ENCODE measurements at regions not wholly inside any gene's neighbourhood (a gene's known extent, or its start where the extent isn't known, plus 50 kb on each side); places are given as distances from the start of the nearest gene placed in this dataset.
"Not testable (repeated sequence)": the region's sequence is repeated elsewhere in the genome, so short reads cannot be mapped to it uniquely, and the experiment has no call there.

- no peak for DNase-seq
Measured at GRCh38 chr2:75986617-75987016, 275.9 kb upstream of the GCFC2 start.

- no peak for DNase-seq
Measured at GRCh38 chr2:75982719-75983118, 272.0 kb upstream of the GCFC2 start.

DNA sequence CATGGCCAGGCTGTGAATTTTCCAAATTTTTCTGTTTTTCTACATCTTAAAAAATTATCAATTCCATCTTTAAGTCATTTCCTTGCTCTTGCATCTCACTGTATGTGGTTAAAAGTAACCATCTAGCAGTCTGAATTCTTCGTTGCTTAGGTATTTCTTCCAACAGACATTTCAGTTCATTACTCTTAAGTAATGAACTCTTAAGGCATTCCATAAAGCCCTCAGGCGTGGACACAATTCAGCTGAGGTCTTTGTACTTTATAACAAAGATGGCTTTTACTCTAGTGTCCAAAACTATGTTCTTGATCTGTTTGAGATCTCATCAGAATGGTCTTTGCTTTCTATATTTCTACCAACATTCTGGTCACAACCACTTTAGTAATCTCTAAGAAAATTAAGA lies 253.9 kb upstream of the GCFC2 start:
- no peak for DNase-seq

DNA sequence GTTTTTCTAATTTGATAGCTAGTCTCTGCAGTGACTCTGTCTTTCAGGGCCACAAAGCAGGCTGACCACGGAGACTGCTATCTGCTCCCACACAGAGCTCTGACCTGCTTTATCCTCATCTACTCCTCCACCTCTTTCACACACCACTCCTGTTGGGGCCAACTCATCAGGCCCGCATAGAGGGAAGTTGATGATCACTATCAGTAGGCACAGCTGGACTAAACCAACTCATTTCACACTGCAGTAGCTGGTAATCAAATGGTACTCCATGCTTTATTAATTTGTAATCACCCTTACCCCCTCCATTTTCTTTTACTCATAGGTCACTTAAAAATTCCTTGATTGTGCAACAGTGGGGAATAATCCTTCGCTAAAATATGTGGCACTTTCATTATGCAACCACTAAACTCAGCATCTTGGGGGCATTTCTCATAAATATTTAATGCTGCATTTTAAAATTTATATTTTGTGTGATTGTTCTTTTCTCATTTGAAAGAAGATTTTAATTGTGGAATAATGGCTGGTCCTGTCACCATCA lies 249.8 kb upstream of the GCFC2 start:
- DNase-seq, result no peak

DNA sequence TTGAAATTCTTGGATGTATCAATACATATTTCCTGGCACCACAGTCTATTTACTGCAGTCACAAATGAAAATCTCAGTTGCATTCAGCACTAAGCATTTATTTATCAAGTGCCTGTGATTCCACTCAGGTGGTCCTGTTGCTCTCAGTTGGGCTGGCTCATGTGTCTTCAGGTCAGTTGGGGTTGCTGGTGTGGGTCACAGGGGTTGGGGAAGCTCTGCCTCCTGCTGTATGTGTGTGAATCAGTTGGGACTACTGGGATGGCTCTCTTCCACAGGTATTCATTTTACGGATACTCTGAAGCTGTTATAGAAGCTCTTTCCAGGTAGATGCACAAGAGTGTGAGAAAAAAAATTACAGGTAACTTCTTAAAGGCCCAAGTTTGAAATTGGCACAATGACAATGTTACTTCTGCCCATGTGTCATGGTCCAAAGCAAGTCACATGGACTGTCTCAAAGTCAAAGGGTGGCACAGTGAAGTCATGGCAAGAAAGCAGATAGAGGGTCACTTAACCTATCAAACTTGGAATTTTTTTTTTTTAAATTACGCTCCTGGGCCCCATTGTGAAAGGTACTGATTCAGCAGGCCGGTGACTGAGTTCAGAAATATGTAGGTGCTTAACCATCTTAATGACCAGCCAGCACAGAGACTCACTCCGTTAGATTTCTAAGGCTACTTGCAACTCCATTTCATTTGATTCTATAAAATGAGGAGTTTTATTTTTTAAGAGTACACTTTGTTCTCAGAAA lies 249.2 kb upstream of the GCFC2 start:
- no peak for DNase-seq

DNA sequence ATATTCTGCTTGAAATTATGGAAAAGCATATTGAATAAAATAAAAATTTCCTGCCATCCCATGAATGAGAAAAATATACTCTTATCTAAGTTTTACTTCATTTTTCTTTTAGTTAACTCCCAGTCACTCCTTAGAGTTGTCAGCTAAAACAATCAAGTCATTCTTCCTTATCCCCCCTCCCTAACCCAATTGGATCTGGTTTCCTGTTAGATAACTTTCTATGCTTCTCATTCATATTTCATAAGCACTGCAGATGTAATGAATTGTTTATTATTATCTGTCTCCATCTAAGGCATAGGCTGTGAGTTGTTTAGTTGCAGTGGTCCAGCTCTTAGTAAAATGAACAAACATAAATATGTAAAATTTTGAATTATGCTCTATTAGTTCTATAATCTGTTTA lies 244.0 kb upstream of the GCFC2 start:
- no peak for DNase-seq

GRCh38 chr2:75952173-75952572 lies 241.5 kb upstream of the GCFC2 start:
- no peak for DNase-seq

DNA sequence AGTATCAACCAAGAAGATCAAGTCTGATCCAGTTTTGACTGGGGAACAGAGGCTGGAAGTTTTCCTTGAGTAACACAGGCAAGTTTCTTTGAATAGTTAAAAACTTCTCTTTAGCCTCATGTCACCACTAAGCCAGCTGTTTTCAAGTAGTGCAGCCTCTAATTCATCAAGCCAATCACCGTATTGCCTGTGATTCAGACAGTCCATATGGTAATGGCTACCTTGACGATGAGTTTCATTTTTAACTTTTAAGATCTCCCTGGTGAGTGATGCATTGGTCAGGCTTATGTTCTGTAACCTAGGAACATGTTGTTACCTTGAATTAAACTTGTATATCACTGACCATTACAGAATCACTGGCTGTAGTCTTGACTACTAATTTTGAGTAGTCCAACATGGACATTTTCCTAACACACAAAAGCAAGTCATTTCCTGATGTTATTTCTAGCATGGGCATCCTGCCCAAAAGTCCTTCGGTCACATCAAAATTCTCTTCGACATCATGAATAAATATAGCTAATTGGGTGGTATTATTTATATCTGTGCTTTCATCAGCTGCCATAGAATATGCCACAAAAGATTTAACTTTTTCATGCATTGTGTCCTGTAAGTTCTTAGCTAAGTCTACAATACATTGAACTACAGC lies 238.8 kb upstream of the GCFC2 start:
- DNase-seq, result no peak

DNA sequence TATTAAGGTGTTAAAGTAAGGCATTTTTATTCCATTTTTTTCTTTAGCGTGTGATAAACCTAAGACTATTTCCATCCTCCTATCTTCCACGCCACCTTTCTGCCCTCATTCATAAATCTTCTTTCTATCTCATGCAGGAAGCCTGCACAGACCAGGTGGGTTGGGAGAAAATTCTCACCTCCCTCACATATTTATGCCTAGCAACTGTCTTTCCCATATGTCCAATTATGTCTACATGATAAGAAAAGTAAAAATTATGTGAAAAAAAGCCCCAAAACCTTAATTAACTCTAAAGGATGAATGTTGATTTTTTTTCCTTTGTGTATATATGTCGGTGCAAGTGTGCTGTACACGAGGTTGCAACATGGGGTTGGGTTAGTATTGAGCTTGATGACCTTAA lies 225.6 kb upstream of the GCFC2 start:
- DNase-seq, result no peak

GRCh38 chr2:75932996-75933395 lies 222.3 kb upstream of the GCFC2 start:
- DNase-seq, result no peak

GRCh38 chr2:75928093-75928492 lies 217.4 kb upstream of the GCFC2 start:
- no peak for DNase-seq

DNA sequence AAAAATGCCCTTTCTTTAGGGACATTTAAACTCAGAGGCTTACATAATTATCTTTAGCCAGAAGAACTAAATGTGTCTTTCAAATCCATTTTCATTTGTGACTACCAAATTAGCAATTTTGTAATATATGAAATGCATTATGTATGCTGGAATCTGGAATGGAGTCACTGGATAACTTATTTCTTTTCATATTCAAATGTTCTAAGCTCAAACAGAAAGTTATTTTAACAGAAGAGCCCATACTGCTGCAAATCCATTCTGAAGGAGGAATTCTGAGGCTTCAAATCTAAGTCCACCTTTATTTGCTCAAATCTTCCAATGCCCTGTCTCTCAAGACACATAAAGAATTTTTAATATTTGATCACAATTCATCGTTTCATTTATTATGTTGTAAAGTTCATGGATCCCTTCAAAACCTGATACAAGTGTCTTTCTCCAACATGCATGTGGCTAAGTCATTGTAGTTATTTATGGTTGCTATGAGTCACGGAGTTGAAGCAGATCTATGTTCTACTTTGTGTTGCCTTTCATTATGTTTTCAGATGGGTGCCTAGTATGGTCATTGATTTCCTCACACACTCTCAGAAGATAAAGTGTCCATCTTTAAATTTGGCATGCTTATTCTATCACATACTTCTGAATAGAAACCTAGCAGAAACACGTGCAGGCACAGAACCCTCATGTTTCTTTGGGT lies 214.8 kb upstream of the GCFC2 start:
- DNase-seq, result no peak

DNA sequence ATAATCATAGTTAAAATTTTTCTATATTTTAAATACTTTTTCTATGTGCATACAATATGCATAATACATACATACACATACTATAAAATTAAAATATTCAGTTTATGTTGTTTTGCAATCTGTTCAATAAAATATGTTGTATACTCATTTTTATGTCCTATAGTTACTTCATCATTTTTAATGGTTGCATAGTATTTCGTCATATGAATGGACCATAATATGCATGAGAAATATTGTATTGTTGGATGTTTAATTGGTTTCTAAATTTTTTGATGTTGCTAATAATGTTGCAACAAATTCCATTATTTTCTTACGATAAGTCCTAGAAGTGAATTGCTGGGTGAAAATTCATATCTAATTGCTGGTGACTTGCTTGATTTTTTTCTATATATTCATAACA lies 211.5 kb upstream of the GCFC2 start:
- DNase-seq, result no peak

DNA sequence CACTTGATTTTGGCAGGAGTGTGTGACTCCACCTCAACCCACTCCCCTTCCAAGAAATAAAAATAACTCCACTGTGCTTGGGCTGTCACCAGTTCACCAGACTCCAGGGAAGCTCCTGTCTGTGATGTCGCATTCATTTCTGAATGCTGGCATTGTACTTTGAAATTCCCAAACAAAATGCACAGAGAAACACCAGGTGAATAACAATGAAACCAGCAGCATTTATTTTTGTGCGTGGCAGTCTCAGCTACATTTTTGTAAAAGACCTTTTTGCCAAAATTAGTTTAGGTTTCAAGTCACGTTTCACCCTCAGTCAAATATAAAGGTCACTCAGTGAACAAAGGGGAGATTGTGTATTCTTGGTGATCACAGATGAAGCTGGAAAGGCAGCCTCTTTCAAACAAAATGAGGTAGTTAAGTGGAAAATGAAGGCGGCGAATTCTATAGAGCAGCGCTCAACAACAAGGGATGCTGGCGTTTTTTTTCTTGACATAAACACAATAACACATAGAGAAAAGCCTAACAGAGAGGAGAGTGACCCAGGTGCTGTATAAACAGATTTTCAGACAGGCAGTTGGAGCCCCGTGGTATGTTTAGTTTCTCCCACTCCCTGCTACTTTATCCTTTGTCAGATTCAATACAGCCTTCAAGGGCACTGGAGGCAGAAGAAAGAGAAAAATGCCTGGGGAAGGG lies 210.3 kb upstream of the GCFC2 start:
- DNase-seq, result no peak

DNA sequence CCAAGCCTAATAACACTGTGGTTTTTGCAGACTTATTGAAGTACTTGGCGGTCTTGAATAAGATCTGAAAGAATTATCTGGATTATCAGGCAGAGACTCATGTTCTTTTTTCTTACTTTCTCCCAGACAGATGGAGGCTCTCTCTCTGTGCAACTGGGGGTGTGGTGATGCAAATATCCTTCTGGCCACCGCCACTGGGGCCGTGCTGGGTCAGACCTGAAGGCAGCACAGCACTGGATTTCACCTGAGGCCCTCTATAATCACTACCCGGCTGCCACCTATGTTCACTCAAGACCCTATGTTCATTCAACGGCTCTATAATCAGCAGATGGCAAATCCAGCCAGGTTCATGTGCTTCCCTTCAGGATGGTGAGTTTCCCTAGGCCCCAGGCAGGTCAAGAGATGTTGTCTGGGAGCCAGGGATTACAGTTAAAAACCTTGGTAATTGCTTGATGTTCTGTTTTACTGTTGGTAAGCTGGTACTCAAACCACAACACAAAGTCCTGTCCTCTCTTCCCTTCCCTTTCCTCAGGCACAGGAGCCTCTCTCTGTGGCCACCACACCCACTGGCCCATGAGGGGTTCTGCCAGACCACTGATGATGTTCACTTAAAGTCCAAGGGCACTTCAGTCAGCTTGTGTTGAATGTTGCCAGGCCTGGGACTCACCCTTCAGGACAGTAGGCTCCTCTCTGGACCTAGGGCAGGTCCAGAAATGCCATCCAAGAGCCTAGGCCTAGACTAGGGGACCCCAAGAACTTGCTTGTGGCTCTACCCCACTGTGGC lies 205.3 kb upstream of the GCFC2 start:
- no peak for DNase-seq

GRCh38 chr2:75896779-75897366 lies 186.2 kb upstream of the GCFC2 start:
- no peak for DNase-seq

- no peak for DNase-seq
Measured at GRCh38 chr2:75894170-75894569, 183.5 kb upstream of the GCFC2 start.

- no peak for DNase-seq
Measured at GRCh38 chr2:75892490-75892889, 181.8 kb upstream of the GCFC2 start.

- DNase-seq, result no peak
Measured at GRCh38 chr2:75882530-75882929, 171.8 kb upstream of the GCFC2 start.

DNA sequence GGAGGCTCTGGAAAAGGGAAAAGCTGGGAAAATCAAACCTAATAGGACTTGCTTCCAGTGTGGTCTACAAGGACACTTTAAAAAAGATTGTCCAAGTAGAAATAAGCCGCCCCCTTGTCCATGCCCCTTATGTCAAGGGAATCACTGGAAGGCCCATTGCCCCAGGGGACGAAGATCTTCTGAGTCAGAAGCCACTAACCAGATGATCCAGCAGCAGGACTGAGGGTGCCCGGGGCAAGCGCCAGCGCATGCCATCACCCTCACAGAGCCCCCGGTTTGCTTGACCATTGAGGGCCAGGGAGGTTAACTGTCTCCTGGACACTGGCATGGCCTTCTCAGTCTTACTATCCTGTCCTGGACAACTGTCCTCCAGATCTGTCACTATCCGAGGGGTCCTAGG lies 164.9 kb upstream of the GCFC2 start:
- not testable (repeated sequence) for DNase-seq

DNA sequence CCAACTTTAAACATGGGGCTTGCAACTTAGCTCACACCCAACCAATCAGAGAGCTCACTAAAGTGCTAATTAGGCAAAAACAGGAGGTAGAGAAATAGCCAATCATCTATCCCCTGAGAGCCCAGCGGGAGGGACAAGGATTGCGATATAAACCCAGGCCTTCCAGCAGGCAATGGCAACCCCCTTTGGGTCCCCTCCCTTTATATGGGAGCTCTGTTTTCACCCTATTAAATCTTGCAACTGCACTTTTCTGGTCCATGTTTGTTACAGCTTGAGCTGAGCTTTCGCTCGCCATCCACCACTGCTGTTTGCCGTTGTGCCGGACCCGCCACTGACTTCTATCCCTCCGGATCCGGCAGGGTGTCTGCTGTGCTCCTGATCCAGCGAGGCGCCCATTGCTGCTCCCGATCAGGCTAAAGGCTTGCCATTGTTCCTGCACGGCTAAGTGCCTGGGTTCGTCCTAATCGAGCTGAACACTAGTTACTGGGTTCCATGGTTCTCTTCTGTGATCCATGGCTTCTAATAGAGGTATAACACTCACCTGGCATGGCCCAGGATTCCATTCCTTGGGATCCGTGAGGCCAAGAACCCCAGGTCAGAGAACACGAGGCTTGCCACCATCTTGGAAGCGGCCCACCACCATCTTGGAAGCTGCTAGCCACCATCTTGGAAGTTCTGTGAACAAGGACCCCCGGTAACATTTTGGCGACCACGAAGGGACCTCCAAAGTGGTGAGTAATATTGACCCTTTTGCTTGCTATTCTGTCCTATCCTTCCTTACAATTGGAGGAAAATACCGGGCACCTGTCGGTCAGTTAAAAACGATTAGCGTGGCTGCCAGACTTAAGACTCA lies 161.3 kb upstream of the GCFC2 start:
- DNase-seq, result not testable (repeated sequence)
